ENCODE measurements at regions not wholly inside any gene's neighbourhood (a gene's known extent, or its start where the extent isn't known, plus 50 kb on each side); places are given as distances from the start of the nearest gene placed in this dataset.

GRCh38 chr7:18191341-18191740 is 163.7 kb upstream of the PRPS1L1 start:
- TF ChIP-seq ZNF138 (CRISPR knock-in tag; conservative IDR thresholded peaks at IDR 0.05) (no peak), E2F5 (CRISPR knock-in tag; IDR thresholded peaks at IDR 0.05) (no peak), SP1 (CRISPR knock-in tag; conservative IDR thresholded peaks at IDR 0.05) (no peak), CTCF (IDR thresholded peaks at IDR 0.05) (no peak)
